ENCODE measurements at regions not wholly inside any gene's neighbourhood (a gene's known extent, or its start where the extent isn't known, plus 50 kb on each side); places are given as distances from the start of the nearest gene placed in this dataset.

DNA sequence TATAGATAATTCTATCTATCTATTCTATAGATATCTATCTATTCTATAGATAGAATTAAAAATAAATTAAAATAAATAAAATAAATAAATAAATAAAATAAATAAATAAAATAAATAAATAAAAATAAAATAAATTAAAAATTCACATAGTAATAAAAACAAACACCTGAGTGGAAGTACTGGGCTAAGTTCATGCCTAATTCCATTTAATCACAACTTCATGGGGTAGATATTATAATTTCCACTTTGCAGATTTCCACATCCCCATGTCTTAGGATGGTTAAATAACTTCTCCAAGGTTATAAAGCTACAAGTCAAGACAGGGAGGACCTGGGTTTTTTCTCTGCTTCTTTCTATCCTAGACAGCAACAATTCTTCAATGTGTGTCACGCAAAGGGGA lies 261.4 kb upstream of the MEX3C start:
- RAD21 ChIA-PET (ENCODE audit: low non-redundant PET in 1 of 2, low total read pairs in 2 of 2, uncharacterized antibody in 2 of 2, unreplicated experiment in 2 of 2) = no interaction called here
- CTCF ChIA-PET = no interaction called here
- Histone ChIP-seq H4K20me1 (ENCODE audit: insufficient read depth) (no peaks in the 10 kb centered on the region), H3K27ac (ENCODE audit: low read depth, low read length) (no peak overlapping the region), H2AFZ (ENCODE audit: low read depth, low read length, poor library complexity, severe bottlenecking) (no peak overlapping the region), H3K9ac (ENCODE audit: low read length) (no peak overlapping the region), H3K36me3 (ENCODE audit: control insufficient read depth in 1 of 2, insufficient read depth in 2 of 2, low read length in 2 of 2) (no peaks in the 10 kb centered on the region), H3K27me3 (ENCODE audit: insufficient read depth, low read length) (no peaks in the 10 kb centered on the region), H3K4me3 (replicated peaks in 1 of 2; ENCODE audit: low read depth in 1 of 2, low read length in 2 of 2) (no peak overlapping the region), H3K9me3 (ENCODE audit: control insufficient read depth in 1 of 2, insufficient read depth in 1 of 2, low read depth in 1 of 2, low read length in 2 of 2) (no peaks in the 10 kb centered on the region), H3K9me2 (ENCODE audit: insufficient read depth) (no peaks in the 10 kb centered on the region), H3K4me1 (ENCODE audit: control insufficient read depth in 1 of 2, insufficient read depth in 2 of 2, low read length in 2 of 2) (no peaks in the 10 kb centered on the region), H3K4me2 (ENCODE audit: low read length) (no peak overlapping the region), H3K79me2 (ENCODE audit: insufficient read depth, low read length) (no peaks in the 10 kb centered on the region)
- TF ChIP-seq TCF7L2 (IDR thresholded peaks at IDR 0.05; ENCODE audit: borderline replicate concordance, extremely low read depth, insufficient read depth, insufficient read length) (no peak), EZH2 (IDR thresholded peaks at IDR 0.05) (no peak), SIN3A (IDR thresholded peaks at IDR 0.05; ENCODE audit: low read depth) (no peak), SRF (IDR thresholded peaks at IDR 0.05; ENCODE audit: low read depth) (no peak), ZFX (IDR thresholded peaks at IDR 0.05) (no peak), EGR1 (IDR thresholded peaks at IDR 0.05; ENCODE audit: low read depth) (no peak), CBX3 (IDR thresholded peaks at IDR 0.05; ENCODE audit: low read depth) (no peak), POLR2AphosphoS5 (IDR thresholded peaks at IDR 0.05; ENCODE audit: low read depth, low read length) (no peak), FOSL1 (IDR thresholded peaks at IDR 0.05; ENCODE audit: low read depth) (no peak), ELF1 (IDR thresholded peaks at IDR 0.05; ENCODE audit: borderline replicate concordance, low read depth) (no peak), POLR2A (IDR thresholded peaks at IDR 0.05; ENCODE audit: borderline replicate concordance, extremely low read depth, insufficient read depth, insufficient read length) (no peak), JUND (IDR thresholded peaks at IDR 0.05) (no peak), RAD21 (IDR thresholded peaks at IDR 0.05; ENCODE audit: low read depth) (no peak)
- TF ChIP-seq, protein P1, sequence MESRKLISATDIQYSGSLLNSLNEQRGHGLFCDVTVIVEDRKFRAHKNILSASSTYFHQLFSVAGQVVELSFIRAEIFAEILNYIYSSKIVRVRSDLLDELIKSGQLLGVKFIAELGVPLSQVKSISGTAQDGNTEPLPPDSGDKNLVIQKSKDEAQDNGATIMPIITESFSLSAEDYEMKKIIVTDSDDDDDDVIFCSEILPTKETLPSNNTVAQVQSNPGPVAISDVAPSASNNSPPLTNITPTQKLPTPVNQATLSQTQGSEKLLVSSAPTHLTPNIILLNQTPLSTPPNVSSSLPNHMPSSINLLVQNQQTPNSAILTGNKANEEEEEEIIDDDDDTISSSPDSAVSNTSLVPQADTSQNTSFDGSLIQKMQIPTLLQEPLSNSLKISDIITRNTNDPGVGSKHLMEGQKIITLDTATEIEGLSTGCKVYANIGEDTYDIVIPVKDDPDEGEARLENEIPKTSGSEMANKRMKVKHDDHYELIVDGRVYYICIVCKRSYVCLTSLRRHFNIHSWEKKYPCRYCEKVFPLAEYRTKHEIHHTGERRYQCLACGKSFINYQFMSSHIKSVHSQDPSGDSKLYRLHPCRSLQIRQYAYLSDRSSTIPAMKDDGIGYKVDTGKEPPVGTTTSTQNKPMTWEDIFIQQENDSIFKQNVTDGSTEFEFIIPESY (IDR thresholded peaks at IDR 0.05; ENCODE audit: extremely low read depth, insufficient replicate concordance, low read length) = no peak
- TF ChIP-seq, protein P2, sequence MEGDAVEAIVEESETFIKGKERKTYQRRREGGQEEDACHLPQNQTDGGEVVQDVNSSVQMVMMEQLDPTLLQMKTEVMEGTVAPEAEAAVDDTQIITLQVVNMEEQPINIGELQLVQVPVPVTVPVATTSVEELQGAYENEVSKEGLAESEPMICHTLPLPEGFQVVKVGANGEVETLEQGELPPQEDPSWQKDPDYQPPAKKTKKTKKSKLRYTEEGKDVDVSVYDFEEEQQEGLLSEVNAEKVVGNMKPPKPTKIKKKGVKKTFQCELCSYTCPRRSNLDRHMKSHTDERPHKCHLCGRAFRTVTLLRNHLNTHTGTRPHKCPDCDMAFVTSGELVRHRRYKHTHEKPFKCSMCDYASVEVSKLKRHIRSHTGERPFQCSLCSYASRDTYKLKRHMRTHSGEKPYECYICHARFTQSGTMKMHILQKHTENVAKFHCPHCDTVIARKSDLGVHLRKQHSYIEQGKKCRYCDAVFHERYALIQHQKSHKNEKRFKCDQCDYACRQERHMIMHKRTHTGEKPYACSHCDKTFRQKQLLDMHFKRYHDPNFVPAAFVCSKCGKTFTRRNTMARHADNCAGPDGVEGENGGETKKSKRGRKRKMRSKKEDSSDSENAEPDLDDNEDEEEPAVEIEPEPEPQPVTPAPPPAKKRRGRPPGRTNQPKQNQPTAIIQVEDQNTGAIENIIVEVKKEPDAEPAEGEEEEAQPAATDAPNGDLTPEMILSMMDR (IDR thresholded peaks at IDR 0.05 in 2 of 3, conservative IDR thresholded peaks at IDR 0.05 in 1 of 3; ENCODE audit: borderline replicate concordance in 1 of 3, insufficient read depth in 1 of 3, low read depth in 2 of 3, low read length in 2 of 3) = no peak
- TF ChIP-seq, protein P3, sequence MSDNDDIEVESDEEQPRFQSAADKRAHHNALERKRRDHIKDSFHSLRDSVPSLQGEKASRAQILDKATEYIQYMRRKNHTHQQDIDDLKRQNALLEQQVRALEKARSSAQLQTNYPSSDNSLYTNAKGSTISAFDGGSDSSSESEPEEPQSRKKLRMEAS (IDR thresholded peaks at IDR 0.05) = no peak
- intact Hi-C loops (cut with micrococcal nuclease) = no loop called here
- POLR2A ChIA-PET = no interaction called here
- no TSS peak for BruUV-seq (replicated peaks)
- ATAC-seq (no peak), DNase-seq (ENCODE audit: low read depth, low spot score) (no peak)

Measured in HCT116 (cell line).